ENCODE measurements at regions not wholly inside any gene's neighbourhood (a gene's known extent, or its start where the extent isn't known, plus 50 kb on each side); places are given as distances from the start of the nearest gene placed in this dataset.
"Not testable (repeated sequence)": the region's sequence is repeated elsewhere in the genome, so short reads cannot be mapped to it uniquely, and the experiment has no call there.

GRCh38 chr14:88985654-88986053 lies 161.2 kb downstream of the TTC8 start:
- BruUV-seq (replicated peaks), result no TSS peak
- CTCF ChIA-PET, result no interaction called here
- peaks cover 3% of the 10 kb centered on the region for H3K9me3 Mint-ChIP-seq (ENCODE audit: low read depth, unreplicated experiment)
- H3K36me3 Mint-ChIP-seq (ENCODE audit: insufficient read depth, unreplicated experiment), result no peaks in the 10 kb centered on the region
- no peak overlapping the region for H3K27ac Mint-ChIP-seq (ENCODE audit: unreplicated experiment)
- no peaks in the 10 kb centered on the region for H3K4me1 Mint-ChIP-seq (ENCODE audit: low read depth, unreplicated experiment)
- no peak for TF ChIP-seq CTCF (IDR thresholded peaks at IDR 0.05; ENCODE audit: unreplicated experiment)
- no peaks in the 10 kb centered on the region for H3K27me3 Mint-ChIP-seq (ENCODE audit: unreplicated experiment)
- no peak overlapping the region for H3K4me3 Mint-ChIP-seq (ENCODE audit: low read depth, unreplicated experiment)
- intact Hi-C loops (cut with micrococcal nuclease; ENCODE audit: unreplicated experiment), result no loop called here
- no peak for DNase-seq

GRCh38 chr14:88986146-88986841 lies 161.8 kb downstream of the TTC8 start:
- peak; percentile 54 for DNase-seq
- Mint-ChIP-seq H3K4me3 (ENCODE audit: low read depth, unreplicated experiment) (no peak overlapping the region), H3K27me3 (ENCODE audit: unreplicated experiment) (no peaks in the 10 kb centered on the region), H3K27ac (ENCODE audit: unreplicated experiment) (no peak overlapping the region), H3K9me3 (ENCODE audit: low read depth, unreplicated experiment) (peaks cover 3% of the 10 kb centered on the region), H3K36me3 (ENCODE audit: insufficient read depth, unreplicated experiment) (no peaks in the 10 kb centered on the region), H3K4me1 (ENCODE audit: low read depth, unreplicated experiment) (no peaks in the 10 kb centered on the region)
- TF ChIP-seq CTCF (IDR thresholded peaks at IDR 0.05; ENCODE audit: unreplicated experiment), result no peak
- CTCF ChIA-PET, result no interaction called here
- BruUV-seq (replicated peaks), result no TSS peak
- intact Hi-C loops (cut with micrococcal nuclease; ENCODE audit: unreplicated experiment), result no loop called here

GRCh38 chr14:88986908-88987307 lies 162.5 kb downstream of the TTC8 start:
- BruUV-seq (replicated peaks); H3K4me3 Mint-ChIP-seq (ENCODE audit: low read depth, unreplicated experiment); H3K4me1 Mint-ChIP-seq (ENCODE audit: low read depth, unreplicated experiment); DNase-seq; H3K9me3 Mint-ChIP-seq (ENCODE audit: low read depth, unreplicated experiment); H3K27ac Mint-ChIP-seq (ENCODE audit: unreplicated experiment); H3K27me3 Mint-ChIP-seq (ENCODE audit: unreplicated experiment); H3K36me3 Mint-ChIP-seq (ENCODE audit: insufficient read depth, unreplicated experiment); intact Hi-C loops (cut with micrococcal nuclease; ENCODE audit: unreplicated experiment); CTCF ChIA-PET: not testable (repeated sequence)

GRCh38 chr14:88987516-88987915 lies 163.1 kb downstream of the TTC8 start:
- Mint-ChIP-seq H3K4me1 (ENCODE audit: low read depth, unreplicated experiment) (no peaks in the 10 kb centered on the region), H3K27me3 (ENCODE audit: unreplicated experiment) (no peaks in the 10 kb centered on the region), H3K36me3 (ENCODE audit: insufficient read depth, unreplicated experiment) (no peaks in the 10 kb centered on the region), H3K9me3 (ENCODE audit: low read depth, unreplicated experiment) (peaks cover 3% of the 10 kb centered on the region), H3K27ac (ENCODE audit: unreplicated experiment) (no peak overlapping the region), H3K4me3 (ENCODE audit: low read depth, unreplicated experiment) (no peak overlapping the region)
- CTCF ChIA-PET, result interaction anchor here (0.7 kb wide), 1 partner anchor 1050 kb away, joined by 6 read pairs; no protein-coding TSS in a partner anchor
- peak; percentile 17 for DNase-seq
- TF ChIP-seq CTCF (IDR thresholded peaks at IDR 0.05; ENCODE audit: unreplicated experiment), result no peak
- intact Hi-C loops (cut with micrococcal nuclease; ENCODE audit: unreplicated experiment), result no loop called here
- no TSS peak for BruUV-seq (replicated peaks)

- no TSS peak for BruUV-seq (replicated peaks)
- Mint-ChIP-seq H3K27me3 (ENCODE audit: unreplicated experiment) (no peaks in the 10 kb centered on the region), H3K9me3 (ENCODE audit: low read depth, unreplicated experiment) (peaks cover 3% of the 10 kb centered on the region)
Observed at GRCh38 chr14:88989911-88990310, 165.5 kb downstream of the TTC8 start.

More at GRCh38 chr14:88989911-88990310, 165.5 kb downstream of the TTC8 start:
- H3K4me3 Mint-ChIP-seq (ENCODE audit: low read depth, unreplicated experiment), result no peak overlapping the region
- H3K36me3 Mint-ChIP-seq (ENCODE audit: insufficient read depth, unreplicated experiment), result no peaks in the 10 kb centered on the region
- no peak overlapping the region for H3K27ac Mint-ChIP-seq (ENCODE audit: unreplicated experiment)
- no peaks in the 10 kb centered on the region for H3K4me1 Mint-ChIP-seq (ENCODE audit: low read depth, unreplicated experiment)
- TF ChIP-seq CTCF (IDR thresholded peaks at IDR 0.05; ENCODE audit: unreplicated experiment), result no peak
- no peak for DNase-seq
- intact Hi-C loops (cut with micrococcal nuclease; ENCODE audit: unreplicated experiment), result no loop called here
- CTCF ChIA-PET, result no interaction called here
